PFSK-1 (cell line): ENCODE measurements at regions not wholly inside any gene's neighbourhood (a gene's known extent, or its start where the extent isn't known, plus 50 kb on each side); places are given as distances from the start of the nearest gene placed in this dataset.

Experiments
- FOXP2 ChIP-seq: optimal IDR thresholded peaks from 2 replicates; pipeline ENCODE3; 2011; ENCODE audit warnings: borderline replicate concordance, control low read depth, inconsistent platforms; ENCODE audit not compliant: insufficient read depth; ENCODE audit errors: extremely low read length, extremely low read depth
- POLR2AphosphoS5 ChIP-seq: IDR thresholded peaks from 2 replicates; pipeline ENCODE4 v1.6.1; 2012; ENCODE audit warnings: low read depth, mild to moderate bottlenecking, control low read depth, low read length, moderate library complexity
- REST ChIP-seq, 2 experiments: IDR thresholded peaks; 2 replicates each; pipeline versions ENCODE4 v1.6.1 to v1.8.0; 2011 to 2012; ENCODE audit warnings: low read depth in 2 of 2, low read length in 2 of 2, control low read depth in 1 of 2, inconsistent platforms in 1 of 2, mild to moderate bottlenecking in 1 of 2, moderate library complexity in 1 of 2; ENCODE audit not compliant: insufficient read depth in 1 of 2
- SIN3A ChIP-seq: IDR thresholded peaks from 2 replicates; pipeline ENCODE4 v1.6.1; 2012; ENCODE audit warnings: mild to moderate bottlenecking, low read length, moderate library complexity, borderline replicate concordance; ENCODE audit not compliant: insufficient read depth
- TAF1 ChIP-seq: IDR thresholded peaks from 2 replicates; pipeline ENCODE4 v1.6.1; 2012; ENCODE audit warnings: low read length, control low read depth, borderline replicate concordance; ENCODE audit not compliant: insufficient read depth

GRCh38 chr14:100408350-100409002, 85.3 kb downstream of the SLC25A47 start:
- TF ChIP-seq TAF1: no peak
- no peak for TF ChIP-seq POLR2AphosphoS5
- no peak for TF ChIP-seq REST (IDR thresholded peaks at IDR 0.05; ENCODE audit: insufficient read depth in 1 of 2, low read depth in 2 of 2, low read length in 2 of 2)
- TF ChIP-seq SIN3A: no peak
- TF ChIP-seq FOXP2: no peak

- no peak for TF ChIP-seq POLR2AphosphoS5
- TF ChIP-seq REST (IDR thresholded peaks at IDR 0.05; ENCODE audit: insufficient read depth in 1 of 2, low read depth in 2 of 2, low read length in 2 of 2): no peak
- no peak for TF ChIP-seq TAF1
- no peak for TF ChIP-seq FOXP2
- TF ChIP-seq SIN3A: no peak
Measured at GRCh38 chr14:100409003-100409360, 85.8 kb downstream of the SLC25A47 start.

DNA sequence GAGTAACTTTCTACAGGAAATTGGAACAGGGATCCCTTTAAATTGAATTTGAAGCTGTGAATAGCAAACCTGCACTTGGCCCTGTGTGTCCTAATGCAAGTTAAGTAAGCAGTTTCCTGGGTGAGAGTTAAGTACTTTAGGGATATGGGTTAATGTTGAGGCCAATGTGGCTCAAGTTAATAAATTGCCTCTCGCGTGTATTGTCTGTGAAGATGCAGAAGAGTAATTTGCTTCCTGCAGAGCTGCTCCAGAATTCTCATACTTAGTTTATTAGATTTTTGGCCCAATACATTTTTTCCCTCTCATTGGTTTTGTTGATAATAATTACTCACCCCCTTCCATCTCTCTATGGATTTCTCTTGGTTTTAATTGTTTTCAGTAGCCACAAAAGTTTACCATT, 86.5 kb downstream of the SLC25A47 start:
- no peak for TF ChIP-seq TAF1
- no peak for TF ChIP-seq SIN3A
- TF ChIP-seq FOXP2: no peak
- TF ChIP-seq REST (IDR thresholded peaks at IDR 0.05; ENCODE audit: insufficient read depth in 1 of 2, low read depth in 2 of 2, low read length in 2 of 2): no peak
- TF ChIP-seq POLR2AphosphoS5: no peak

- no peak for TF ChIP-seq POLR2AphosphoS5
- no peak for TF ChIP-seq TAF1
- TF ChIP-seq SIN3A: no peak
- TF ChIP-seq REST (IDR thresholded peaks at IDR 0.05; ENCODE audit: insufficient read depth in 1 of 2, low read depth in 2 of 2, low read length in 2 of 2): no peak
- no peak for TF ChIP-seq FOXP2
Measured at GRCh38 chr14:100410056-100410565, 87.0 kb downstream of the SLC25A47 start.

- TF ChIP-seq POLR2AphosphoS5: no peak
- no peak for TF ChIP-seq SIN3A
- no peak for TF ChIP-seq FOXP2
- no peak for TF ChIP-seq TAF1
- TF ChIP-seq REST (IDR thresholded peaks at IDR 0.05; ENCODE audit: insufficient read depth in 1 of 2, low read depth in 2 of 2, low read length in 2 of 2): no peak
Measured at GRCh38 chr14:100413699-100414098, 90.6 kb downstream of the SLC25A47 start.
